ENCODE measurements at regions not wholly inside any gene's neighbourhood (a gene's known extent, or its start where the extent isn't known, plus 50 kb on each side); places are given as distances from the start of the nearest gene placed in this dataset.
"Not testable (repeated sequence)": the region's sequence is repeated elsewhere in the genome, so short reads cannot be mapped to it uniquely, and the experiment has no call there.

DNA sequence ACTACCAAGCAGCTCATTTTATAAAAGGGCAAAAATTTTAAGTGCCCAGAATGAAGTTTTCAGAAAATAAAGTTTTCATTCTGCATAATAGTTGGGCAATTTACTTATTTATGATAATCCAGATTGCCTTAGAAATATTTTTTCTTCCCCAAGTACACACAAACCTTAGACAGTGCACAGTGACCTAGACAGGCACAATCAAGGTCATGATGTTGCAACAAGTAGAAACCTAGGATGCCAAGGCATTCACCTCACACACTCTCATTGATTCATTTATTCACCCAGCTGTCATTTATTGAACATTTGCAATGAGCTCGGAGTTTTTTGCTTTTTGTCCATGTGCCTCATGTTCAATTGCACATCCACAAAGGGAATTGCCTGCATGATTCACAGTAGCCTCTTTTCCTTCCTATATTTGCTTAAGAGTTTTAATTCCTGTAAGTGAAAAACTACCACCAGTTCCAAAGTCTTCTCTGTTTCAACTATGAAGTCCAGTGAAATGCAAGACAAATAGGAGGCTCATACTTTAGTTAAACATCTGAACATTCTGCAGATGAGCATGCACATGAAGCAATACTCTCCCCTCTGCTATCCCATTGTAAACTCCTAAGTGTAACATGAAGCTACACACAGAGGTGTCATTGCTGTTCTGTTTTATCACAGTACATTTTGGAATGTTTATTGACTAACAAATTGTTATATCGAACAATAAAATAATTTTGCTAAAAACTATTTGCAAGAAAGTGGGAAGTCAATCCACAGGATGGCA lies 122.9 kb downstream of the HINT1 start:
- Mint-ChIP-seq H3K27me3 (ENCODE audit: low read depth in 3 of 3) (peaks cover 2 to 13% (median 3%) of the 10 kb centered on the region in 3 donors), H3K4me3 (no peak overlapping the region), H3K27ac (no peak overlapping the region), H3K4me1 (no peaks in the 10 kb centered on the region), H3K36me3 (peaks cover 0 to 4% (median 0%) of the 10 kb centered on the region in 3 donors), H3K9me3 (peaks cover 0 to 8% (median 7%) of the 10 kb centered on the region in 6 donors)
- DNase-seq = no peak

DNA sequence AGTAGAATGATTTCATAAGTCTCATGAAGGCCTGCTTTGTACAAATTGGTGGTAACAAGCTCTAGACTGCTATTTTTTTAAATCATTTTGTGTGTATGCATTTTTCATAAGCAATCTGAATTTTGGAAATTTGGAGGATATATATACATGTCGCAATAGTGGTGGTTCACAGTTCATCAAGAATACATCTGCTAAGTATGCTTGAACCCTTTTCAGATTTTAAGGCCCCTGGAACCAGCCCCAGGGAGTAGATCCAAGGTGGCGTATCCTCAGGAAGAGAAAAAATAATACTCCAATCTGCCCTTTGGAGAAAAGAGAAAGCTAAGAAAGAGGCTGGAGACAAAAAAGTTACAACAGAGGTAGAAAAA lies 141.6 kb downstream of the HINT1 start:
- Mint-ChIP-seq H3K4me1 (no peaks in the 10 kb centered on the region), H3K4me3 (no peak overlapping the region), H3K27me3 (ENCODE audit: low read depth in 3 of 3) (peaks cover 0 to 2% (median 0%) of the 10 kb centered on the region in 3 donors), H3K9me3 (peaks cover 0 to 4% (median 0%) of the 10 kb centered on the region in 6 donors), H3K36me3 (no peaks in the 10 kb centered on the region), H3K27ac (no peak overlapping the region)
- no peak for DNase-seq

GRCh38 chr5:131022811-131023497 lies 142.1 kb downstream of the HINT1 start:
- Mint-ChIP-seq H3K27ac (no peak overlapping the region), H3K4me1 (no peaks in the 10 kb centered on the region), H3K9me3 (peaks cover 0 to 4% (median 0%) of the 10 kb centered on the region in 6 donors), H3K27me3 (ENCODE audit: low read depth in 3 of 3) (peaks cover 0 to 2% (median 0%) of the 10 kb centered on the region in 3 donors), H3K36me3 (no peaks in the 10 kb centered on the region), H3K4me3 (no peak overlapping the region)
- DNase-seq = no peak

GRCh38 chr5:131021646-131022045 lies 143.4 kb downstream of the HINT1 start:
- no peak for DNase-seq
- Mint-ChIP-seq H3K9me3 (peaks cover 0 to 7% (median 0%) of the 10 kb centered on the region in 6 donors), H3K27me3 (ENCODE audit: low read depth in 3 of 3) (peaks cover 0 to 5% (median 2%) of the 10 kb centered on the region in 3 donors), H3K27ac (no peak overlapping the region), H3K36me3 (no peaks in the 10 kb centered on the region), H3K4me1 (no peaks in the 10 kb centered on the region), H3K4me3 (no peak overlapping the region)

- Mint-ChIP-seq H3K36me3 (no peaks in the 10 kb centered on the region), H3K9me3 (peaks cover 0 to 7% (median 0%) of the 10 kb centered on the region in 6 donors), H3K4me3 (no peak overlapping the region), H3K4me1 (no peaks in the 10 kb centered on the region), H3K27ac (no peak overlapping the region), H3K27me3 (ENCODE audit: low read depth in 3 of 3) (peaks cover 1 to 9% (median 9%) of the 10 kb centered on the region in 3 donors)
- no peak for DNase-seq
Observed at GRCh38 chr5:131019601-131020315, 145.3 kb downstream of the HINT1 start.

DNA sequence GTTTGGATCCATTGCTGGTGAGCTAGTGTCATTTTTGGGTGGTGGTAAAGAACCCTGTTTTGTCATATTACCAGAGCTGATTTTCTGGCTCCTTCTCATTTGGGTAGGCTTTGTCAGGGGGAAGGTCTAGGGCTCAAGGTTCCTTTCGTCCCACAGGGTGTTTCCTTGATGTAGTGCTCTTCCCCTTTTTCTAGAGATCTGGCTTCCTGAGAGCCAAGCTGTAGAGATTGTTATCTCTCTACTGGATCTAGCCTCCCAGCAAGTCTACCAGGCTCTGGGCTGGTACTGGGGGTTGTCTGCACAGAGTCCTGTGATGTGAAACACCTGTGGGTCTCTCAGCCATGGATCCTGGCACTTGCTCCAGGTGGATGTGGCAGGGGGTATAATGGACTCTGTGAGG lies 145.9 kb downstream of the HINT1 start:
- DNase-seq = no peak
- H3K27ac Mint-ChIP-seq = no peak overlapping the region
- H3K4me1 Mint-ChIP-seq = no peaks in the 10 kb centered on the region
- no peak overlapping the region for H3K4me3 Mint-ChIP-seq
- no peaks in the 10 kb centered on the region for H3K36me3 Mint-ChIP-seq
- peaks cover 3 to 9% (median 9%) of the 10 kb centered on the region in 3 donors for H3K27me3 Mint-ChIP-seq (ENCODE audit: low read depth in 3 of 3)
- H3K9me3 Mint-ChIP-seq = peaks cover 0 to 7% (median 0%) of the 10 kb centered on the region in 6 donors

DNA sequence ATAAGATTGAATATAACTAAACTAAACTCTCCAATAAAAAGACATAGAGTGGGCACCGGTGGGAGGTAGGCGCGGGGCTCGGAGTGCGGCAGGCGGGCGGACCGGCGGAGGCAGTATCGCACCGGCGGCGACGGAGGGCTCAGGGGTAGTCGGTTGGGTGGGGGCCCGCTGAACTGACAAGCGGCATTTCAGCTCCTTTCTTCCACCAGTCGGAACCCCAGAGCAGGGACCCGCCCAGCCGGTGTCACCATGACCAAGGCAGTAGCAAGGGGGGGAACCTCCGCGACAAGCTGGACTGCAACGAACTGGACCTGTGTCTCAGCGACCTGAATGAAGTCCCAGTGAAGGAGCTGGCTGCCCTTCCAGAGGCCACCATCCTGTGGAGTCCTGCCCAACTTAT lies 156.7 kb downstream of the HINT1 start:
- Mint-ChIP-seq H3K4me1 (no peaks in the 10 kb centered on the region), H3K4me3 (no peak overlapping the region), H3K36me3 (no peaks in the 10 kb centered on the region), H3K27me3 (ENCODE audit: low read depth in 3 of 3) (peaks cover 3 to 17% (median 9%) of the 10 kb centered on the region in 3 donors), H3K27ac (no peak overlapping the region), H3K9me3 (no peaks in the 10 kb centered on the region)
- no peak for DNase-seq

DNA sequence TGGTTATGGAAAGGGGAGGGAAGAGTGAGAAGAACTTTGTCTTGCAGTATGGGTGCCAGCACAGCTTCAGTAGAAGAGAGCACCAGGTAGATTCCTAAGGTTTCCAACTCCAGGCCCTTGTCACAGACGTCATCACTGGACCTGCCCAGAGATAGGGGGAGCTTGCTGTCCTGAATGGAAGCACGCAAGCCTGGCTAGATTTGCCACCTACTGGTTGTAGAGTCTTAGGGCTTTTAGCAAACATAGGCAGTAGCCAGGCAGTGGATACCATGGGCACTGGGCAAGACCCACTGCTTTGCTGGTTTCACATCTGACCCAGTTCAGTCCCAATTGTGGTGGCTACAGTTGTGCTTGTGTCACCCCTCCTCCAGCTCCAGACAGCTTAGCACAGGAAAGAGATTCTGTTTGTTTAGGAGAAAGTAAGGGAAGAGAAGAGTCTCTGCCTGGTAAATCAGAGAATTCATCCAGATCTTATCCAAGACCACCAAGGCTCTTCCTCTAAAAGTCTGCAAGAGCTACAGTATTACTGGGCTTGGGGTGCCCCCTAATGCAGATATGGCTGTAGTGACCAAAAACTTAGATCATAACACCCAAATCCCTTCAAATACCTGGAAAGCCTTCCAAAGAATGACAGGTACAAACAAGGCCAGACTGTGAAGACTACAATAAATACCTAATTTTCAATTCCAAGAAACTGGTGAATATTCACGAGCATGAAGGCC lies 158.9 kb downstream of the HINT1 start:
- no peak for DNase-seq

GRCh38 chr5:131001507-131001906 lies 163.5 kb downstream of the HINT1 start:
- Mint-ChIP-seq H3K4me1 (no peaks in the 10 kb centered on the region), H3K27ac (no peak overlapping the region), H3K4me3 (no peak overlapping the region), H3K36me3 (no peaks in the 10 kb centered on the region), H3K27me3 (ENCODE audit: low read depth in 3 of 3) (peaks cover 0 to 9% (median 8%) of the 10 kb centered on the region in 3 donors), H3K9me3 (no peaks in the 10 kb centered on the region)
- no peak for DNase-seq

More for the DNA sequence above, 158.9 kb downstream of the HINT1 start:
- Mint-ChIP-seq H3K4me1 (no peaks in the 10 kb centered on the region), H3K4me3 (no peak overlapping the region), H3K27ac (no peak overlapping the region), H3K27me3 (ENCODE audit: low read depth in 3 of 3) (peaks cover 4 to 17% (median 9%) of the 10 kb centered on the region in 3 donors), H3K9me3 (no peaks in the 10 kb centered on the region), H3K36me3 (no peaks in the 10 kb centered on the region)

GRCh38 chr5:131000289-131000688 lies 164.8 kb downstream of the HINT1 start:
- Mint-ChIP-seq H3K9me3 (peaks cover 0 to 3% (median 0%) of the 10 kb centered on the region in 6 donors), H3K36me3 (no peaks in the 10 kb centered on the region), H3K27me3 (ENCODE audit: low read depth in 3 of 3) (peaks cover 0 to 8% (median 5%) of the 10 kb centered on the region in 3 donors), H3K4me1 (no peaks in the 10 kb centered on the region), H3K4me3 (no peak overlapping the region), H3K27ac (no peak overlapping the region)
- DNase-seq = no peak

DNA sequence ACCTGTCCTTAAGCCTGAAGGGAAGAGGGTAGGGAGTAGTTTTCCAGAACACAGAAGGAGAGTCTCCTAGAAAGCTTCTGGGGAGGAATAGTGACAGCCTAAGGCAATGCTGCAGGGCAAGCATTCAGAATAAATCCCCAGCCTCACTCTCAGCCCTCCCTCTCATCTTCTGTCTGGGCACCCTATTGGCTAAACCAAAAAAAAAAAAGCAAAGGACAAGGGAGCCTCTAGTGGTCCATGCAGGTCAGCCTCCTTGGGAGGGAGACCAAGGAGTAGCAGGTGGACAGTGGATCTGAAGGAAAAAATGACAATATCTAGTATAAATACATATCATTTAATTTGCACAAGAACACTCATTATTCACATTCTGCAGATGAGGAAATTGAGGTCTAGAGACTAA lies 168.3 kb downstream of the HINT1 start:
- H3K27me3 Mint-ChIP-seq (ENCODE audit: low read depth in 3 of 3); H3K4me1 Mint-ChIP-seq; H3K4me3 Mint-ChIP-seq; H3K27ac Mint-ChIP-seq; H3K36me3 Mint-ChIP-seq; DNase-seq; H3K9me3 Mint-ChIP-seq: not testable (repeated sequence)

DNA sequence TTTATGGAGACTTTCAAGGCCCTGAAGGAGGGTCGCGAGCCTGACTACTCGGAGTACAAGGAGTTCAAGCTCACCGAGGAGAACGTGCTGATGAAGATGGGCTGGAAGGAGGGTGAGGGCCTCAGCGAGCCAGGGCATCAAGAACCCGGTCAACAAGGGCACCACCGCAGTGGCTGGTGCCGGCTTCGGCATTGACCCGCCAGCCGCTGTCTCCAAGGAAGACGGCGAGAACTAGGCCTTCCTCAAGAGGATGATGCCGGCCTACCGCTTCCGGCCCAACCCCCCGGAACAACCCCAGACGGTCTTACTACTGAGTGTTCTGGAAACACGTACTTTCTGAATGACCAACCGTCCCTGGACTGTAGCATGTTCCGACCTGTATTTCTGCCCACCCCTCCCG lies 169.2 kb downstream of the HINT1 start:
- no peak for DNase-seq
- H3K27ac Mint-ChIP-seq = no peak overlapping the region
- H3K27me3 Mint-ChIP-seq (ENCODE audit: low read depth in 3 of 3) = peaks cover 3 to 7% (median 4%) of the 10 kb centered on the region in 3 donors
- H3K4me1 Mint-ChIP-seq = no peaks in the 10 kb centered on the region
- no peaks in the 10 kb centered on the region for H3K36me3 Mint-ChIP-seq
- peaks cover 0 to 4% (median 0%) of the 10 kb centered on the region in 6 donors for H3K9me3 Mint-ChIP-seq
- H3K4me3 Mint-ChIP-seq = no peak overlapping the region

DNA sequence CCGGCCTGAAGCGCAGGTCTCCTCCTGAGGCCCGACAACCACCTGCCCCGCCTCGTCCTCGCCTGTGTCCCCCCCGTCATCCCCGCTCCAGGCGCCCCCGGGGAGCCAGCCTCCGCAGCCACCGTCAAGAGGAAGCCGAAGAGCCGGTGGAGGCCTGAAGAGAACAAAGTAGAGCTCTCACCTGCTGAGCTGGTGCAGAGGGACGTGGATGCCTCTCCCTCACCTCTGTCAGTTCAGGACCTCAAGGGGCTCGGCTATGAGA lies 169.9 kb downstream of the HINT1 start:
- DNase-seq = no peak
- Mint-ChIP-seq H3K4me1 (no peaks in the 10 kb centered on the region), H3K4me3 (no peak overlapping the region), H3K9me3 (peaks cover 0 to 4% (median 0%) of the 10 kb centered on the region in 6 donors), H3K27ac (no peak overlapping the region), H3K36me3 (no peaks in the 10 kb centered on the region), H3K27me3 (ENCODE audit: low read depth in 3 of 3) (peaks cover 2 to 8% (median 3%) of the 10 kb centered on the region in 3 donors)

Measured in immature natural killer cell (primary cell).